ENCODE measurements at regions not wholly inside any gene's neighbourhood (a gene's known extent, or its start where the extent isn't known, plus 50 kb on each side); places are given as distances from the start of the nearest gene placed in this dataset.
"Not testable (repeated sequence)": the region's sequence is repeated elsewhere in the genome, so short reads cannot be mapped to it uniquely, and the experiment has no call there.

- WGBS, 4 donors, result 66 to 79% (median 71%) methylated on average over 2 of the region's 2 CpGs
- Histone ChIP-seq H3K9me3 (replicated peaks in 1 of 3) (no peaks in the 10 kb centered on the region), H3K27me3 (no peaks in the 10 kb centered on the region), H3K4me1 (replicated peaks in 1 of 2) (no peaks in the 10 kb centered on the region), H3K27ac (no peak overlapping the region), H3K4me3 (no peak overlapping the region), H3K36me3 (replicated peaks in 1 of 2) (no peaks in the 10 kb centered on the region)
- intact Hi-C loops (cut with DNase I), result no loop called here
- DNase-seq, result no peak
- TF ChIP-seq POLR2A (IDR thresholded peaks at IDR 0.05) (no peak), CTCF (IDR thresholded peaks at IDR 0.05) (no peak)
These were observed 222.1 kb upstream of the FAM3C start for GRCh38 chr7:121618182-121618581.

- Histone ChIP-seq H3K4me1 (replicated peaks in 1 of 2) (peaks cover 0 to 3% of the 10 kb centered on the region in 2 donors), H3K27ac (no peak overlapping the region), H3K36me3 (replicated peaks in 1 of 2) (no peaks in the 10 kb centered on the region), H3K4me3 (no peak overlapping the region), H3K9me3 (replicated peaks in 1 of 3) (no peaks in the 10 kb centered on the region), H3K27me3 (no peaks in the 10 kb centered on the region)
- intact Hi-C loops (cut with DNase I), result no loop called here
- 42 to 50% (median 46%) methylated on average over 1 of the region's 1 CpG for WGBS, 4 donors
- no peak for DNase-seq
- no peak for TF ChIP-seq CTCF (IDR thresholded peaks at IDR 0.05)
These were observed 214.1 kb upstream of the FAM3C start for GRCh38 chr7:121610243-121610642.

GRCh38 chr7:121609208-121609607 is 213.1 kb upstream of the FAM3C start:
- no peak overlapping the region for H3K27ac ChIP-seq
- TF ChIP-seq CTCF (IDR thresholded peaks at IDR 0.05) (no peak), POLR2A (IDR thresholded peaks at IDR 0.05) (no peak)
- intact Hi-C loops (cut with DNase I), result no loop called here
- H3K4me3 ChIP-seq, result no peak overlapping the region
- peaks cover 8 to 13% of the 10 kb centered on the region in 2 donors for H3K4me1 ChIP-seq (replicated peaks in 1 of 2)
- no peak for DNase-seq
- no peaks in the 10 kb centered on the region for H3K9me3 ChIP-seq (replicated peaks in 1 of 3)
- H3K27me3 ChIP-seq, result no peaks in the 10 kb centered on the region
- no peaks in the 10 kb centered on the region for H3K36me3 ChIP-seq (replicated peaks in 1 of 2)

GRCh38 chr7:121608785-121609184 is 212.7 kb upstream of the FAM3C start:
- H3K36me3 ChIP-seq (replicated peaks in 1 of 2), result no peaks in the 10 kb centered on the region
- DNase-seq, result peak; percentile 15 to 79 (median 62)
- no peak overlapping the region for H3K27ac ChIP-seq
- no peaks in the 10 kb centered on the region for H3K9me3 ChIP-seq (replicated peaks in 1 of 3)
- H3K4me1 ChIP-seq (replicated peaks in 1 of 2), result peaks cover 13 to 17% of the 10 kb centered on the region in 2 donors
- no peak overlapping the region for H3K4me3 ChIP-seq
- intact Hi-C loops (cut with DNase I), result no loop called here
- no peaks in the 10 kb centered on the region for H3K27me3 ChIP-seq
- TF ChIP-seq POLR2A (IDR thresholded peaks at IDR 0.05) (no peak), CTCF (IDR thresholded peaks at IDR 0.05) (no peak)
- WGBS, 4 donors, result 45 to 67% (median 48%) methylated on average over 6 of the region's 6 CpGs

DNA sequence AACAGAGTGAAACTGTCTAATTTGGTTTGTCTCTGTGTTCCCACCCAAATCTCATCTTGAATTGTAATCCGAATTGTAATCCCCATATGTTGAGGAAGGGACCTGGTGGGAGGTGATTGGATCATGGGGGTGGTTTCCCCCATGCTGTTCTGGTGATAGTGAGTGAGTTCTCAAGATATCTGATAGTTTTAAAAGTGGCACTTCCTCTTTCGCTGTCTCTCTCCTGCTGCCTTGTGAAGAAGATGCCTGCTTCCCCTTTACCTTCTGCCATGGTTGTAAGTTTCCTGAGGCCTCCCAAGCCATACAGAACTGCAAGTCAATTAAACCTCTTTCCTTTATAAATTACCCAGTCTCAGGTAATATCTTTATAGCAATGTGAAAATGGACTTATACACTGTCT is 212.1 kb upstream of the FAM3C start:
- H3K9me3 ChIP-seq (replicated peaks in 1 of 3); H3K27me3 ChIP-seq: not testable (repeated sequence)

More for the DNA sequence above, 212.1 kb upstream of the FAM3C start:
- H3K4me1 ChIP-seq (replicated peaks in 1 of 2), result peaks cover 13 to 21% of the 10 kb centered on the region in 2 donors
- DNase-seq; intact Hi-C loops (cut with DNase I); H3K27ac ChIP-seq; H3K36me3 ChIP-seq (replicated peaks in 1 of 2); H3K4me3 ChIP-seq: not testable (repeated sequence)
- 87 to 94% (median 90%) methylated on average over 2 of the region's 2 CpGs for WGBS, 4 donors
